OCI-M2 (cell line): ENCODE measurements at regions not wholly inside any gene's neighbourhood (a gene's known extent, or its start where the extent isn't known, plus 50 kb on each side); places are given as distances from the start of the nearest gene placed in this dataset.

Source experiments
- DNase-seq: peaks from one replicate; lab custom pipeline; 2025; ENCODE audit not compliant: unreplicated experiment; lab: John Stamatoyannopoulos, UW

GRCh38 chr3:102104033-102104432 is 254.7 kb downstream of the NFKBIZ start:
- no peak for DNase-seq

DNA sequence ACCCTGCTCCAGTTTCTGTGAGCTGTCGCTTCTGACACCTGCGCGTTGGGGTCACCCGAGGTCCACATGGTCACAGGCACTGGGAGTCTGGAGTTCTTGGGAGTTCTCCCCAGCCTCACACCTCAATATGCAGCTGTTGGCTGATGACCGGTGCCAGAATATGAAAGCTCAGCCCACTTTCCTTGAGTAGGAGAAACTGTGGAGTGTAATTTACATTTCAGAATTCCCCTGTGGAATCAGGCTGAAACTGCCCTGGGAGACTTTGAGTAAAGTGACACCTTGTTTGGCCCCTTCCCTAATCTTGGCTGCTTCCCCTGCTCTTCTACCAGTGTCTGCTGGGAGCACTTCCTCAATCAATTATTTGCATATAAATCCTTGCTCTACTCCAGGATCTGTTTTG is 255.9 kb downstream of the NFKBIZ start:
- no peak for DNase-seq

- no peak for DNase-seq
Observed at GRCh38 chr3:102106416-102107097, 257.2 kb downstream of the NFKBIZ start.

DNA sequence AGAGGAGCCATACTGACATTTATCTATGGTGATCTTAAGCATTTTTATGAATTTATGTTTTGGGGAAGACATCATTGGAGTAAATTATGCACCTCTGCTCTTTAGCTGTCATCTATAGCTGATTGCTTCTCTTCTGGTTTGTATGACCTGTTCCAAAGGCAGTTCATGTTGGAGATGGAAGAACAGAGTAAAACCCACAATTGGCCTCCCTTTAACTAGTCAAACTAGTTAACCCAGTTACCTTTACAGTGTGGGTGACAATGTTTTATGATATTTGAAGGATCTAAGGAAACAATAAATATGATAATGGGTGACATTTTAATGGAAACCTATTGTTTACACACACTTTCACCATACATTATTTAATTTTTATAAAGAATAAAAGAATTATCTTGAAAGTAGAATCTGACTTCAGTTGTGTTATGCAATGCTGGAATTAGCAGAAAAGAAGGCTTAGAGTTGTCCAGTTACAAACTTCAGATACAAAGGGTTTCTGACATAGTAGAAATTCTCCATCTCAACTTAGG is 263.5 kb downstream of the NFKBIZ start:
- no peak for DNase-seq

DNA sequence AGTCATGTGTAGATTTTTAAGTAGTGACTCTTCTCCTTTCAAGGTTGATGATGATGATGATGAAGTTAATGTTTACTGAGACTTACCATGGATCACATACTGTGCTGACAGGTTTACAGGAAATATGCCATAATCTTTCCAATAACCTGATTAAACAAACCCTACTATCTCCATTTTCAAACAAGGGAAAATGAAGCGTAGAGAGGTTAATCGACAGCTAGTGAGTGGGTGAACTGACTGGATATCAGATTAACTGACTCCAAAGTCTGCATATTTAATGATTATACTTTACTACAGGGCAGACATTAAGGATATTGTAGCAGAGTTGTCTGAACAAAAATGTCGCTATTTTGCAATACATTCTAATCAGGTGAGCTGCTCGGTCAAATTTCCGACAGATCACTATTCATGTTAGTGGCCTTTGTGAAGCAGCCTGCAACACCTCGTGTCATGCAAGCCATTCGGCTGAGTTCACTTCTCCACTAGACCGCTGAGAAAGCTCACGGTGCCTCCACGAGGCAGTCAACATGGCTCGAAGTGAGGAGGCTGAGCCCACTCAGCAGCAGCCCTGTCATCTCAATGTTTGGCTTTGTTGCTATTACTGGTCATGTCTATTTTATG is 264.2 kb downstream of the NFKBIZ start:
- no peak for DNase-seq

GRCh38 chr3:102114264-102114979 is 265.1 kb downstream of the NFKBIZ start:
- no peak for DNase-seq

- DNase-seq = no peak
Observed at GRCh38 chr3:102122527-102122926, 273.2 kb downstream of the NFKBIZ start.

GRCh38 chr3:102123590-102124190 is 274.4 kb downstream of the NFKBIZ start:
- no peak for DNase-seq

DNA sequence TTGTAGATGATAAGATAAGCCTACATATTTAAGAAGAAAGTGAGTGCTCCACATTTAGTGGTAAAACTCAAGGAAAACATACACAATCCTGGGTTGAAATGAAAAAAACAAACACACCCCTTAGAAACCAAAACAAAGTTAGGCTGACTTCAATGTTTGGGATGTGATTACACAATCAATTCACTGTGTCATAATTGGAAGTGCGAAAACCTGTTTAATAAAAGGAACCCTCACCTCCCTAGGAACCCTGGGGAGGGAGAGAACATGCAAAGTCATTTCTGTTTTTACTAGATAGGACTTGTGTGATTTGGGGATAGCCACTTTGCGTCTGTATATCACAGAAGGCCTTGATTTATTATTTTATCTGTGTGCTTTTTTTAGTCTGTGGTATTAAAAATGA is 275.0 kb downstream of the NFKBIZ start:
- DNase-seq = no peak

- no peak for DNase-seq
Observed at GRCh38 chr3:102124704-102125103, 275.4 kb downstream of the NFKBIZ start.

DNA sequence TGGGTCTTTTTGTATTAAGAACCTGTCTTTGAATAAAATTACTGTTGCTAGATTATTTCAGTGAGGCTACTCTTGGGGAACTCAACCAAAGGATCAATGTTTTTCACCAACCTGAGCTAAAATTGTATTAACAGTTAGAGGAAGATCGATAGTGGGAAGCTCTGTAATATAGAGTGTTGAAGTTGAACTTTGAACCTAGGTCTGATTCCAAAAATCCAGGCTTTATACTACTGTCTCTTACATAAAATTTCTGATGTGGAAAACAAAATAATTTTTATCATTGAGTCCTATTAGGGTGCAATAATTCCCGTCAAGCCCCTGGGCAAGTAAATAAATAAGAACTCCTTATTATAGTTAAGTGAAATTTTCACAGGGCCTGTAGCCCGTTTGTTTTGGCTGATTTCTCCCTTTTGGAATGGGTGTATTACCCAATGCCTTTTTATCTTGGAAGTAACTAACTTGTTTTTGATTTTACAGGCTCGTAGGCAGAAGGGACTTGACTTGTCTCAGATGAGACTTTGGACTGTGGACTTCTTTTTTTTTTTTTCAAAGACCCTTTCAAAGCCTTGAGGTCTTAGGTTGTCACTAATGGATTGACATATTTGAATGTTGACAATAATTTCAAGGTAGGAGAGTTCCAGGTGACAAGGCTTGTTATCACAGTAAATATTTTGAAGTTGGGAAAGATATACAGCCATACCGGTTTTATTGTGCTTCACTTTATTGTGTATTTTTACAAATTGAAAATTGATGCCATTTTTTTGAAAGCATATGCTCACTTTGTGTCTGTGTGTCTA is 276.1 kb downstream of the NFKBIZ start:
- no peak for DNase-seq

DNA sequence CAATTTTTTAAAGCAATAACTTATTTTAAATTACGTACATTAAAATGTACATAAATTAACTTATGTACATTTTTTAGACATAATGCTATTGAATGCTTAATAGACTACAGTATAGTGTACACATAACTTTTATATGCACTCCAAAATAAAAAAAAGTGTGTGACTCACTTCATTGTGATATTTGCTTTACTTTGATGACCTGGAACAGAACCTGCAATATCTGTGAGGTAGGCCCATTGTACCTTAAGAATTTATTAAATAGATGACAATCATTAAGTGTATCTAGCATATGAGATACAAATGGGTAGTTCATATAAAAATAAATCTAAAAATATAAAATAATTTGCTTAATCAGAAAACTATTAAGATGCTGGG is 276.7 kb downstream of the NFKBIZ start:
- no peak for DNase-seq

GRCh38 chr3:102129760-102130608 is 280.7 kb downstream of the NFKBIZ start:
- no peak for DNase-seq

GRCh38 chr3:102132370-102132769 is 283.1 kb downstream of the NFKBIZ start:
- no peak for DNase-seq

- DNase-seq = no peak
Observed at GRCh38 chr3:102133376-102133775, 284.1 kb downstream of the NFKBIZ start.

DNA sequence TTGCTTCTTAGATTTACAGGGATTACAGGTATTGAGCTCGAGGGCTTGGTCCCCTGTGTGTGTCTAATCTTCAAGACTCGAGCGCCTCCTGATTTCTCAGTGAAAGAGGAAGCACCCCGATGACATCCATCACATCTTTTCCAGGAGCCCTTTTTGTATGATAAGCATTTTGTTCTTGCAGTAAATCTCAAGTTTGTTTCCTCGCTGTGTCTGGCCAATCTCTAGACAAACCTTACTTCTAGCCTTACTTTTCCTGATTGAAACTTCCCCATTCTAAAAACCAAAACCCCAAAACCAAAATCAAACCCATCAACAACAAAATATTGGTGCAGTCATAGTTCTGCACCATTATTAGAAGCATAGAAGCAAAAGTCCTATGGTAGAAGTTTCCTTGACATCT is 286.0 kb downstream of the NFKBIZ start:
- DNase-seq = no peak

GRCh38 chr3:102136183-102136582 is 286.9 kb downstream of the NFKBIZ start:
- DNase-seq = no peak

- DNase-seq = no peak
Observed at GRCh38 chr3:102140116-102140515, 290.8 kb downstream of the NFKBIZ start.

DNA sequence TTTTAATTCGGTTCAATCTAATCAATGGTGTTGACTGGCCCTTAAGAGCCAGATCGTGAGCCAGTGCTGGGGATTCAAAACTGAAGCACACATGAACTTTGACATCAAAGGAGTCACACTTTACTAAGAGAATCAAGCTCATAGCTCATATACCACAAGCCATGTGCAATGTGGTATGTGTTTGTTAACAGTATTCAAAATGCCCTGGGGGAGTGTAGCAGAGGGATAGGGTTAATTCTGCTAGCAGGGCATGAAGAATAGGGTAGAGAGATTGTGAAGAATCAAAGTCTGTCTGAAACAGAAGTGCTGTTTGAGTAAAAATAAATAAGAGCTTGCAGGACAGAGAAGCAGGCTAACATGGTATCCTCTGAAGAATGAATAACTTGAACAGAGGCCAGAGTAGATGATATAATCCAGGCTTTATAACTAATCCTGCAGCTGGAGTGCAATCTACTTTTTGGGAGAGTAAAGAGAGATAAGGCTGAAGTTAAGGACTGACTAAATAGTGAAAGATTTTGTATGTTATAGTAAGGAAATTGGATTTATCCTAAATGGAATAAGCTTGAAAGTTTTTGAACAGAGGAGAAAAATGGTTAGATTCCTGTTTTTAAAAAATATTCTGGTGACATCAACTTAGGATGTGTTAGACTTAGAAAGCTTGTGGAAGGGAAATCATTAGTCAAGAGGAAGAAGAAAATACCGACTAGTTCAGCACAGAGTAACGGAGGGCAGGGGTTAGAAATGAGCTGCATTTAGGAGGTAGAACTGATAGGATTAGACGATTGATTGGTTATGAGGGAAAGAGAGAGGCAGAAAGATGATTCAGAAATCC is 292.0 kb downstream of the NFKBIZ start:
- DNase-seq = no peak
